Smooth muscle cell (in vitro differentiated cells): ENCODE measurements at regions not wholly inside any gene's neighbourhood (a gene's known extent, or its start where the extent isn't known, plus 50 kb on each side); places are given as distances from the start of the nearest gene placed in this dataset.

Experiments
- DNase-seq: peaks from one replicate; lab custom pipeline; 2025; ENCODE audit not compliant: unreplicated experiment; lab: John Stamatoyannopoulos, UW
- H2AFZ ChIP-seq: fragments of 200-600 bp; sonication (generic); 2 replicates; pipeline ENCODE4 v1.6.0; 2016; ENCODE audit warnings: antibody characterized with exemption, low read depth, mild to moderate bottlenecking
- H3F3A ChIP-seq: fragments of 200-600 bp; sonication (generic); 2 replicates; pipeline ENCODE4 v1.6.0; 2017; ENCODE audit warnings: antibody characterized with exemption, low read depth
- H3K27ac ChIP-seq: fragments of 200-600 bp; sonication (generic); 2 replicates; pipeline ENCODE4 v1.5.1; 2016; ENCODE audit warnings: low read depth, mild to moderate bottlenecking
- H3K27me3 ChIP-seq: fragments of 200-600 bp; sonication (generic); 2 replicates; pipeline ENCODE4 v1.6.1; 2016; ENCODE audit warnings: low read depth, mild to moderate bottlenecking
- H3K36me3 ChIP-seq: fragments of 200-600 bp; sonication (generic); 2 replicates; pipeline ENCODE4 v1.5.1; 2016; ENCODE audit warnings: low read depth
- H3K4me1 ChIP-seq: fragments of 200-600 bp; sonication (generic); 2 replicates; pipeline ENCODE4 v1.5.1; 2016; ENCODE audit warnings: low read depth
- H3K4me2 ChIP-seq: fragments of 200-600 bp; sonication (generic); 2 replicates; pipeline ENCODE4 v1.6.0; 2016; ENCODE audit warnings: mild to moderate bottlenecking
- H3K4me3 ChIP-seq: fragments of 200-600 bp; sonication (generic); 2 replicates; pipeline ENCODE4 v1.5.1; 2016; ENCODE audit warnings: mild to moderate bottlenecking
- H3K79me2 ChIP-seq: fragments of 200-600 bp; sonication (generic); 2 replicates; pipeline ENCODE4 v1.6.0; 2016; ENCODE audit warnings: low read depth, mild to moderate bottlenecking
- H3K9ac ChIP-seq: fragments of 200-600 bp; sonication (generic); 2 replicates; pipeline ENCODE4 v1.6.0; 2016; ENCODE audit warnings: low read depth
- H3K9me3 ChIP-seq: fragments of 200-600 bp; sonication (generic); replicated peaks from 2 replicates; pipeline ENCODE4 v1.5.1; 2016; ENCODE audit warnings: low read depth
- H4K20me1 ChIP-seq: fragments of 200-600 bp; sonication (generic); 2 replicates; pipeline ENCODE4 v1.6.0; 2016; ENCODE audit warnings: low read depth
- CTCF ChIP-seq: fragments of 200-600 bp; sonication (generic); IDR thresholded peaks from 2 replicates; pipeline ENCODE4 v1.5.1; 2017; ENCODE audit warnings: borderline replicate concordance, mild to moderate bottlenecking, antibody characterized with exemption; ENCODE audit not compliant: insufficient read depth, poor library complexity, severe bottlenecking
- WGBS: methylation state at CpG from one replicate; pipeline ENCODE4 v1.1.7; 2016; ENCODE audit warnings: low lambda C conversion rate; 5-methylcytosine and 5-hydroxymethylcytosine counted together

GRCh38 chr21:16976193-16976592 is 536.6 kb upstream of the CXADR start:
- Histone ChIP-seq H3K27me3 (no peaks in the 10 kb centered on the region), H2AFZ (no peak overlapping the region), H3K36me3 (no peaks in the 10 kb centered on the region), H3K4me1 (peaks cover 12% of the 10 kb centered on the region), H3K4me3 (no peak overlapping the region), H3F3A (no peaks in the 10 kb centered on the region), H3K9me3 (no peaks in the 10 kb centered on the region), H3K79me2 (no peaks in the 10 kb centered on the region), H3K9ac (no peak overlapping the region), H3K4me2 (no peak overlapping the region), H4K20me1 (no peaks in the 10 kb centered on the region), H3K27ac (no peak overlapping the region)
- TF ChIP-seq CTCF, result no peak
- DNase-seq, result no peak
- 32% methylated on average over 2 of the region's 2 CpGs for WGBS

GRCh38 chr21:16978309-16978895 is 534.4 kb upstream of the CXADR start:
- no peaks in the 10 kb centered on the region for H3F3A ChIP-seq
- H2AFZ ChIP-seq, result no peak overlapping the region
- H3K79me2 ChIP-seq, result no peaks in the 10 kb centered on the region
- DNase-seq, result no peak
- no peaks in the 10 kb centered on the region for H3K36me3 ChIP-seq
- no peak overlapping the region for H3K27ac ChIP-seq
- TF ChIP-seq CTCF, result no peak
- no peaks in the 10 kb centered on the region for H3K27me3 ChIP-seq
- H3K9ac ChIP-seq, result no peak overlapping the region
- H4K20me1 ChIP-seq, result no peaks in the 10 kb centered on the region
- 92% methylated on average over 4 of the region's 4 CpGs for WGBS
- H3K9me3 ChIP-seq, result no peaks in the 10 kb centered on the region
- no peak overlapping the region for H3K4me3 ChIP-seq
- peaks cover 12% of the 10 kb centered on the region for H3K4me1 ChIP-seq
- H3K4me2 ChIP-seq, result no peak overlapping the region

- Histone ChIP-seq H3F3A (no peaks in the 10 kb centered on the region), H3K27ac (no peak overlapping the region), H3K79me2 (no peaks in the 10 kb centered on the region), H3K27me3 (no peaks in the 10 kb centered on the region), H3K36me3 (no peaks in the 10 kb centered on the region), H3K4me3 (no peak overlapping the region), H3K9me3 (no peaks in the 10 kb centered on the region), H3K4me2 (no peak overlapping the region), H4K20me1 (no peaks in the 10 kb centered on the region), H3K9ac (no peak overlapping the region), H3K4me1 (peaks cover 12% of the 10 kb centered on the region), H2AFZ (no peak overlapping the region)
- 94% methylated on average over 3 of the region's 3 CpGs for WGBS
- no peak for TF ChIP-seq CTCF
- no peak for DNase-seq
Measured at GRCh38 chr21:16979574-16979973, 533.3 kb upstream of the CXADR start.

GRCh38 chr21:16983420-16983819 is 529.4 kb upstream of the CXADR start:
- no peak for TF ChIP-seq CTCF
- Histone ChIP-seq H3F3A (no peaks in the 10 kb centered on the region), H2AFZ (no peak overlapping the region), H3K4me3 (no peak overlapping the region), H3K4me1 (no peaks in the 10 kb centered on the region), H4K20me1 (no peaks in the 10 kb centered on the region), H3K79me2 (no peaks in the 10 kb centered on the region), H3K27me3 (no peaks in the 10 kb centered on the region), H3K27ac (no peak overlapping the region), H3K36me3 (no peaks in the 10 kb centered on the region), H3K4me2 (no peak overlapping the region), H3K9me3 (no peaks in the 10 kb centered on the region), H3K9ac (no peak overlapping the region)
- DNase-seq, result no peak
